Activated naive CD4-positive, alpha-beta T cell treated with anti-CD3 and anti-CD28 coated beads for 36 hours (primary cell): ENCODE measurements at regions not wholly inside any gene's neighbourhood (a gene's known extent, or its start where the extent isn't known, plus 50 kb on each side); places are given as distances from the start of the nearest gene placed in this dataset.
"Not testable (repeated sequence)": the region's sequence is repeated elsewhere in the genome, so short reads cannot be mapped to it uniquely, and the experiment has no call there.

Experiments used
- CTCF ChIA-PET: fragments of 350-600 bp; sonication (Branson Sonifier 250); formaldehyde crosslinking; loops from one replicate; lab custom pipeline; 2021; ENCODE audit warnings: antibody characterized with exemption; lab: Charles Lee
- DNase-seq: peaks from one replicate; pipeline ENCODE4 v3.0.0-alpha.2; 2020
- H3K27ac Mint-ChIP-seq: one replicate; pipeline ENCODE4 v1.8.0; 2021; ENCODE audit warnings: mild to moderate bottlenecking, mixed read lengths
- H3K27me3 Mint-ChIP-seq: one replicate; pipeline ENCODE4 v1.8.0; 2021; ENCODE audit warnings: low read depth, mixed read lengths
- H3K36me3 Mint-ChIP-seq: one replicate; pipeline ENCODE4 v1.8.0; 2021; ENCODE audit warnings: low read depth, mixed read lengths
- H3K4me1 Mint-ChIP-seq: one replicate; pipeline ENCODE4 v1.8.0; 2021; ENCODE audit warnings: low read depth, mixed read lengths
- H3K4me3 Mint-ChIP-seq: one replicate; pipeline ENCODE4 v1.8.0; 2021; ENCODE audit warnings: mild to moderate bottlenecking, moderate library complexity, mixed read lengths
- H3K9me3 Mint-ChIP-seq: one replicate; pipeline ENCODE4 v1.8.0; 2021; ENCODE audit warnings: mixed read lengths
- intact Hi-C: fragments of 100-400 bp; cut with micrococcal nuclease; formaldehyde crosslinking; loops from one replicate; pipeline ENCODE4 v1.15.1; 2023

DNA sequence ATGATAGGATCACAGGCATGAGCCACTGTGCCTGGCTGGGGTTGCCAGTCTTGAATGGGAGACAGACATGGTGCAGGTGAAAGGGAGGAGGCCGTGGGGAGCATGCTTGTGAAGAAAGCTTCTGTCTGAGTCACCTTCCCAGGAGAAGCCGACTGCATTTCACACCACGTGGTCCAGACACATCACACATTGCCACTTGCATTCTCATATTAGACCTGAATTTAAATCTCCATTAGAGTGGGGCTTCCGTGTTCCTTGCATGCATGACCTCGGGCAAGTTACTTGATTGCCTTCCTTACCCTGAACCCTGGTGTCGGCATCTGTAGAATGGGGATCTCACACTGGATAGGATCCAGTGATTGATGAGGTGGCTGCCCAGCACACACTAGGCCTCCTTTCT is 2899.6 kb downstream of the RPIA start:
- H3K4me3 Mint-ChIP-seq, intact Hi-C loops, H3K27ac Mint-ChIP-seq, H3K36me3 Mint-ChIP-seq, CTCF ChIA-PET, H3K27me3 Mint-ChIP-seq, H3K9me3 Mint-ChIP-seq, H3K4me1 Mint-ChIP-seq, DNase-seq: not testable (repeated sequence)

DNA sequence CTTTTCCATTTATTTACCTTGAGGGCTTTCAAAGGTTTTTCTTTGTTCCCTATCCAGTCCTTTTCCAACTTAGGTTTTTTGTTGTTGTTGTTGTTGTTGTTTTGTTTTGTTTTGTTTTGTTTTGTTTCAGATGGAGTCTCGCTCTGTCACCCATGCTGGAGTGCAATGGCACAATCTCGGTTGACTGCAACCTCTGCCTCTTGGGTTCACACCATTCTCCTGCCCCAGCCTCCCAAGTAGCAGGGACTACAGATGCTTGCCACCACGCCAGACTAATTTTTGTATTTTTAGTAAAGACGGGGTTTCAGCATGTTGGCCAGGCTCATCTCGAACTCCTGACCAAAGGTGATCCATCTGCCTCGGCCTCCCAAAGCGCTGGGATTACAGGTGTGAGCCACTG is 2906.0 kb downstream of the RPIA start:
- intact Hi-C loops: not testable (repeated sequence)

GRCh38 chr2:91598519-91598918 is 2907.0 kb downstream of the RPIA start:
- H3K36me3 Mint-ChIP-seq, CTCF ChIA-PET, H3K4me1 Mint-ChIP-seq, H3K4me3 Mint-ChIP-seq, H3K27me3 Mint-ChIP-seq, H3K9me3 Mint-ChIP-seq, DNase-seq, intact Hi-C loops, H3K27ac Mint-ChIP-seq: not testable (repeated sequence)

More for the DNA sequence above, 2906.0 kb downstream of the RPIA start:
- H3K27me3 Mint-ChIP-seq, H3K4me3 Mint-ChIP-seq, CTCF ChIA-PET, H3K36me3 Mint-ChIP-seq, H3K27ac Mint-ChIP-seq, H3K9me3 Mint-ChIP-seq, DNase-seq, H3K4me1 Mint-ChIP-seq: not testable (repeated sequence)

DNA sequence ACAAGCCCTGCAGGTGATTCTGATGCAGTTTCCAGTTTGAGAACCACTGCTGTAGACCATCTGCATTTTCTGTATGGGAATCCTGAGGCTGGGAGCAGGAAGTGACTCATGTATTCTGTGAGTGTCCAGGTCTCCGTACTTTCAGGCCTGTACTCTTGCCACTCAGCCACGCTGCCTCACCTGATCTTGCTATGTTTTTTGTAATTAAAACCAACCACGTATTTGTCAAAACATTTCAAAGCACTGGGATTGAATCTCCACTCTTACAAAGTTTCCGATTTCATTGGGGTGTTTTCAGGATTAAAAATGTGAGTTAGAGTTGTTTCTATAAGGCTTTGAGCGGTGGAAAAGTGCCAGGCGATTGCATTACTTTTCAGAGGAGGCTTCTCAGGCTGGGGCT is 2907.5 kb downstream of the RPIA start:
- H3K27ac Mint-ChIP-seq, intact Hi-C loops, H3K4me1 Mint-ChIP-seq, H3K27me3 Mint-ChIP-seq, DNase-seq, H3K36me3 Mint-ChIP-seq, CTCF ChIA-PET, H3K9me3 Mint-ChIP-seq, H3K4me3 Mint-ChIP-seq: not testable (repeated sequence)

DNA sequence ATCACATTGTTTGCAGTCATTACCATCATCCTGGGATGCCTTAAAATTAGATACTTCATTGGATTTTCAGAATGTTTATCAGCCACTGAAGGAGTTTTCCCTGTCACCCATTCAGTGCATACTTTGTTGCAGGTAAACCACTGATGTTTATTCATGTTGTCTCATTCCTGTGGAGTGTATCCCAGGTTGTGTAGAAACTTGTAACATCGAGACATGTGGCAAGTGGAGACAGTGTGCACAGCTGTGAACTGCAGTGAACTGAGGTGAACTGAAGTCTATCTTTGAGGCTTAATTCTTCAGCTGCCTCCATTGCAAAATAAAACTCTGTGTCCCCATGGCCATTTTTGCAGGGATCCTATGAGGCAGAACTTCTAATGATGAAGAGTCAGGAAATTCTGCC is 2911.4 kb downstream of the RPIA start:
- DNase-seq, H3K4me1 Mint-ChIP-seq, H3K9me3 Mint-ChIP-seq, H3K27ac Mint-ChIP-seq, CTCF ChIA-PET, intact Hi-C loops, H3K4me3 Mint-ChIP-seq, H3K27me3 Mint-ChIP-seq, H3K36me3 Mint-ChIP-seq: not testable (repeated sequence)

- DNase-seq, H3K27ac Mint-ChIP-seq, H3K36me3 Mint-ChIP-seq, CTCF ChIA-PET, intact Hi-C loops, H3K4me1 Mint-ChIP-seq, H3K4me3 Mint-ChIP-seq, H3K27me3 Mint-ChIP-seq, H3K9me3 Mint-ChIP-seq: not testable (repeated sequence)
Observed at GRCh38 chr2:91603996-91604395, 2912.5 kb downstream of the RPIA start.

GRCh38 chr2:91604629-91605028 is 2913.2 kb downstream of the RPIA start:
- CTCF ChIA-PET, intact Hi-C loops, H3K27me3 Mint-ChIP-seq, H3K4me3 Mint-ChIP-seq, H3K9me3 Mint-ChIP-seq, H3K36me3 Mint-ChIP-seq, H3K4me1 Mint-ChIP-seq, DNase-seq, H3K27ac Mint-ChIP-seq: not testable (repeated sequence)

GRCh38 chr2:91623739-91624138 is 2932.3 kb downstream of the RPIA start:
- H3K27ac Mint-ChIP-seq, DNase-seq, H3K36me3 Mint-ChIP-seq, H3K27me3 Mint-ChIP-seq, intact Hi-C loops, H3K9me3 Mint-ChIP-seq, H3K4me1 Mint-ChIP-seq, CTCF ChIA-PET, H3K4me3 Mint-ChIP-seq: not testable (repeated sequence)

GRCh38 chr2:91628471-91628870 is 2937.0 kb downstream of the RPIA start:
- H3K36me3 Mint-ChIP-seq, H3K4me3 Mint-ChIP-seq, DNase-seq, H3K9me3 Mint-ChIP-seq, H3K27ac Mint-ChIP-seq, H3K27me3 Mint-ChIP-seq, CTCF ChIA-PET, H3K4me1 Mint-ChIP-seq, intact Hi-C loops: not testable (repeated sequence)

GRCh38 chr2:91657193-91657592 is 2965.7 kb downstream of the RPIA start:
- H3K27me3 Mint-ChIP-seq, CTCF ChIA-PET, H3K4me1 Mint-ChIP-seq, H3K36me3 Mint-ChIP-seq, H3K27ac Mint-ChIP-seq, DNase-seq, H3K4me3 Mint-ChIP-seq, H3K9me3 Mint-ChIP-seq, intact Hi-C loops: not testable (repeated sequence)

GRCh38 chr2:91658336-91658735 is 2966.9 kb downstream of the RPIA start:
- H3K4me1 Mint-ChIP-seq, CTCF ChIA-PET, DNase-seq, H3K9me3 Mint-ChIP-seq, H3K27ac Mint-ChIP-seq, H3K36me3 Mint-ChIP-seq, H3K4me3 Mint-ChIP-seq, intact Hi-C loops, H3K27me3 Mint-ChIP-seq: not testable (repeated sequence)

GRCh38 chr2:91659189-91659916 is 2967.9 kb downstream of the RPIA start:
- CTCF ChIA-PET, H3K4me3 Mint-ChIP-seq, H3K9me3 Mint-ChIP-seq, H3K27ac Mint-ChIP-seq, H3K4me1 Mint-ChIP-seq, H3K36me3 Mint-ChIP-seq, DNase-seq, intact Hi-C loops, H3K27me3 Mint-ChIP-seq: not testable (repeated sequence)

DNA sequence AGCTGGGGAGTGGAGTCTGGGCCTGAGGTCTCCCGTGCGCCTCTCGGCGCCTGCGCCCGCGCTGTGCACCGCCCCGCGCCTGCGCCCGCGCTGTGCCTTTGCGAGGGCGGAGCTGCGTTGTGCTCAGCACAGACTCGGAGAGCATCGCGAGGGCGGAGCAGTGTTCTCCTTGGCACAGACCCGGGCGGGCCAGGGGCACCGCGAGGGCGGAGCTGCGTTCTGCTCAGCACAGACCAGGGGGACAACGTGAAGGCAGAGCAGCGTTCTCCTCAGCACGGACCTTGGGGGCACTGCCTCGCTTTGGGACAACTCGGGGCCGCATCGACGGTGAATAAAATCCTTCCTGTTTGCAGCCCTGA is 2968.4 kb downstream of the RPIA start:
- H3K27ac Mint-ChIP-seq, DNase-seq, CTCF ChIA-PET, intact Hi-C loops, H3K4me3 Mint-ChIP-seq, H3K27me3 Mint-ChIP-seq, H3K9me3 Mint-ChIP-seq, H3K4me1 Mint-ChIP-seq, H3K36me3 Mint-ChIP-seq: not testable (repeated sequence)
